ENCODE measurements at regions not wholly inside any gene's neighbourhood (a gene's known extent, or its start where the extent isn't known, plus 50 kb on each side); places are given as distances from the start of the nearest gene placed in this dataset.

DNA sequence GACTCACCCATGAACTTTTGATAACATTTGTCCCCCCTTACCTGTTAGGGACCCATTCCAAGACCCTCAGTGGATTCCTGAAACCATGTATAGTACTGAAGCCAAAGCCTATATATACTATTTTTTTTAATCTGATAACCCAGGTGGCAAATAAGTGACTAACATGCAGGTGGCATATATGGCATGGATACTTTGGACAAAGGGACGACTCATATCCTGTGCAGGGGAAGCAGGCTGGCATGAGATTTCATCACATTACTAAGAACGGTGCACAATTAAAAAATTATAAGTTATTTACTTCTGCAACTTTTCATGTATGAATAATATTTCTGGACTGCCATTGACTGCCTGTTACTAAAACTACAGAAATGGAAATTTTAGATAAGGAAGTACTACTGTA lies 880.1 kb upstream of the FBXO33 start:
- TF ChIP-seq, protein P1, sequence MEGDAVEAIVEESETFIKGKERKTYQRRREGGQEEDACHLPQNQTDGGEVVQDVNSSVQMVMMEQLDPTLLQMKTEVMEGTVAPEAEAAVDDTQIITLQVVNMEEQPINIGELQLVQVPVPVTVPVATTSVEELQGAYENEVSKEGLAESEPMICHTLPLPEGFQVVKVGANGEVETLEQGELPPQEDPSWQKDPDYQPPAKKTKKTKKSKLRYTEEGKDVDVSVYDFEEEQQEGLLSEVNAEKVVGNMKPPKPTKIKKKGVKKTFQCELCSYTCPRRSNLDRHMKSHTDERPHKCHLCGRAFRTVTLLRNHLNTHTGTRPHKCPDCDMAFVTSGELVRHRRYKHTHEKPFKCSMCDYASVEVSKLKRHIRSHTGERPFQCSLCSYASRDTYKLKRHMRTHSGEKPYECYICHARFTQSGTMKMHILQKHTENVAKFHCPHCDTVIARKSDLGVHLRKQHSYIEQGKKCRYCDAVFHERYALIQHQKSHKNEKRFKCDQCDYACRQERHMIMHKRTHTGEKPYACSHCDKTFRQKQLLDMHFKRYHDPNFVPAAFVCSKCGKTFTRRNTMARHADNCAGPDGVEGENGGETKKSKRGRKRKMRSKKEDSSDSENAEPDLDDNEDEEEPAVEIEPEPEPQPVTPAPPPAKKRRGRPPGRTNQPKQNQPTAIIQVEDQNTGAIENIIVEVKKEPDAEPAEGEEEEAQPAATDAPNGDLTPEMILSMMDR (conservative IDR thresholded peaks at IDR 0.05): no peak
- no peak for TF ChIP-seq ZFX (IDR thresholded peaks at IDR 0.05)

Data from C4-2B (cell line).